Middle frontal gyrus (tissue), 1 donor: ENCODE measurements at regions not wholly inside any gene's neighbourhood (a gene's known extent, or its start where the extent isn't known, plus 50 kb on each side); places are given as distances from the start of the nearest gene placed in this dataset.

Experiments used
- DNase-seq: peaks from one replicate; pipeline ENCODE4 v3.0.0-alpha.2; 2015; ENCODE audit warnings: low spot score; ENCODE audit errors: extremely low spot score

- DNase-seq, result no peak
Observed at GRCh38 chr15:62958528-62959363, 83.8 kb upstream of the TPM1 start.

GRCh38 chr15:62961134-62961533 lies 81.4 kb upstream of the TPM1 start:
- no peak for DNase-seq

GRCh38 chr15:62962101-62962995 lies 80.2 kb upstream of the TPM1 start:
- no peak for DNase-seq

- DNase-seq, result no peak
Observed at GRCh38 chr15:62964251-62964650, 78.3 kb upstream of the TPM1 start.

GRCh38 chr15:62966294-62967078 lies 76.1 kb upstream of the TPM1 start:
- DNase-seq, result no peak

- DNase-seq, result no peak
Observed at GRCh38 chr15:62968699-62969098, 73.8 kb upstream of the TPM1 start.

- no peak for DNase-seq
Observed at GRCh38 chr15:62969442-62970089, 73.0 kb upstream of the TPM1 start.

- no peak for DNase-seq
Observed at GRCh38 chr15:62972814-62973213, 69.7 kb upstream of the TPM1 start.

- DNase-seq, result no peak
Observed at GRCh38 chr15:62975515-62975914, 67.0 kb upstream of the TPM1 start.

- no peak for DNase-seq
Observed at GRCh38 chr15:62976301-62976881, 66.2 kb upstream of the TPM1 start.

GRCh38 chr15:62977952-62978811 lies 64.4 kb upstream of the TPM1 start:
- no peak for DNase-seq

- DNase-seq, result no peak
Observed at GRCh38 chr15:62979252-62979651, 63.3 kb upstream of the TPM1 start.

GRCh38 chr15:62981071-62981470 lies 61.5 kb upstream of the TPM1 start:
- no peak for DNase-seq

- no peak for DNase-seq
Observed at GRCh38 chr15:62983956-62984355, 58.6 kb upstream of the TPM1 start.

- no peak for DNase-seq
Observed at GRCh38 chr15:62985768-62986167, 56.8 kb upstream of the TPM1 start.

- DNase-seq, result no peak
Observed at GRCh38 chr15:62986948-62987347, 55.6 kb upstream of the TPM1 start.

- no peak for DNase-seq
Observed at GRCh38 chr15:62988701-62989100, 53.8 kb upstream of the TPM1 start.

- no peak for DNase-seq
Observed at GRCh38 chr15:62989366-62990055, 53.0 kb upstream of the TPM1 start.

- DNase-seq, result no peak
Observed at GRCh38 chr15:62991698-62992097, 50.8 kb upstream of the TPM1 start.
